HG02610 (cell line): ENCODE measurements at regions not wholly inside any gene's neighbourhood (a gene's known extent, or its start where the extent isn't known, plus 50 kb on each side); places are given as distances from the start of the nearest gene placed in this dataset.

ENCODE experiments used
- ATAC-seq: cut with Tn5 transposase; IDR thresholded peaks from one replicate; pipeline ENCODE4 v1.9.1; 2021; ENCODE audit warnings: mild to moderate bottlenecking, moderate library complexity; ENCODE audit not compliant: unreplicated experiment

DNA sequence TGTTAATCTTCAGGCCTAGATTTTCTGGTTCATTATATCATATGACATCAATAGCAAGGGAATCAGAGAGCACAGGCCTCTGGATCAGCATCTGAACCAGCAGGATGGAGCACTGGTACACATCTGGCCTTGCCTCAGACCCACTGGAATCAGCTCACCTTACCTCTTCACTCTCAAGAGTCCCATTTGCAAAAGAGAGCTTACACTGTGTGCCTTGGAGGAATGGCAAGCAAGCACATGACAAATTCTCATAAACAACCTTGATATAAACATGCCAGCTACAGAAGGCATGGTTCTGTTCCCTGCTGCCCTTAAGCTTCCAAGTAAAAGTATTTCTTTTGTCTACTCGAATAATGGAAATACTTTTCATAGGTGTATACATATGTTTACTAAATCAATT is 128.6 kb upstream of the CPM start:
- ATAC-seq = no peak

DNA sequence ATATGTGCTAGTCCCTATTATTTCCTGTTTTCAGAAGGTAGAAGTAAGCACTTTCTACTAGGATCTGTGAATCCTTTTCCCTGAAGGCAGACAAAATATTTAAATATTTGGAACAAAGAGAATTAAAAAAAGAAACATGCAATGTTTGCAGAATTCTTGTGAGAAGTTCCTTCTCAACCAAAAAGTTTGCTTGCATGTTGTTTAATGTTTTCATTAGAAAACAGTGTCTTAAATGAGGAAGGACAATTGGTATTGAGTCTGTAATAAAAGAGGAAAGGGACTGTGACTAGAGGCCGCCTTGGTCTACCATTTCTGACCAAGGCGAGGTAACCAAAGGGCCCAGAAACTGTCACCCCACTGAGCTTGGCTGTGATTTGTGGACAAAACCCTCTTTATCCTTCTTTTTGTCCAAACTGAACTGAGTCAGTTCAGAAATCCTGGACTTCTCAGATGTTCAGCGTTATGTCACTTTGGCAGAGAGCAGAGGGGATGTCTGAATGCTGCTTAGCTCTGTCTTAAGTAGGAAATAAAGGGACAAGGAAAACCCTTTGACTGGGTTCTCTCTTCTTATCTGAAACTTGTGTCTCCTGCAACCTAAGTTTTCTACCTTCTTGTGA is 129.8 kb upstream of the CPM start:
- no peak for ATAC-seq

GRCh38 chr12:69064734-69065443 is 131.9 kb upstream of the CPM start:
- no peak for ATAC-seq

GRCh38 chr12:69065775-69066174 is 132.8 kb upstream of the CPM start:
- no peak for ATAC-seq

DNA sequence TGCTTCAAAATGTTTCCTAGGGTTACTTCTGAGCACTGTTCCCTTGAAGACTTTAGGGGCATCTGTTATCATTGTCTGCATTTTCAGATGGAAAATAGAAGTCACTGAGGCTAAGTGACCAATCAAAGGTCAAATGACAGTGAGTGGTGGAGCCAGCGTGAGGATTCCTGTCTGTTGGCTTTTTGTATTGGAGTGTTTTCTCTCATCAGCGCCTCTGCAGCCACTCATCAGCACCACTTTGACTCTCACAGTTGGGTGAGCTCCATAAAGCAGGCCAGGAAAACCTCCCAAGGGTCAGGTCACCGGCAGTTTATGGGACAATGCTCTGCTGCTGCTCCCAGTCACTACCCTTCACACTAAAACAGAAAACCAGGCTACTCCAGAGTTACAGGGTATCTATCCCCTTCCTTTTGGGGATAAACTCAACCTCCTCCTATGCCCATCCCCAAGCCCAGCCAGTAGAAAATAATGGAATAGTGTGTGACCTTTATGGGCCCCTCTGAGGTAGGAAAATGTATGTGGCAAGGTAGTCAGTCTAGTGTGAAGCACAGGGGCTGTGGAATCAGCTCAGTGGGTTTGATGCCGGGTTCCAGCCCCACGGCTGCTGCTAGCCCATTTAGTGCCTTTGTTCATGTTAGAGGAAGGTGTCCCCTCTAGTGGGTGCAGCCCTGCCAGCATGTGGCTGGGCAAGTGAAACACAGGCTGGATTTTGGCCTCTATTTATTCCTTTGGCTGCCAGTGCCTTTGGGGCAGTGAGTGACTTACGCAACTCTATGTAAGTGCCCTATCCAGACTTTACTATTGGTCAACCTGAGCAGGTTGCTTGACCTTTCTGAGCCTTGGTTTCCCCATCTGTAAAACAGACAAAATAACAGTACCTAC is 133.8 kb upstream of the CPM start:
- ATAC-seq = no peak

DNA sequence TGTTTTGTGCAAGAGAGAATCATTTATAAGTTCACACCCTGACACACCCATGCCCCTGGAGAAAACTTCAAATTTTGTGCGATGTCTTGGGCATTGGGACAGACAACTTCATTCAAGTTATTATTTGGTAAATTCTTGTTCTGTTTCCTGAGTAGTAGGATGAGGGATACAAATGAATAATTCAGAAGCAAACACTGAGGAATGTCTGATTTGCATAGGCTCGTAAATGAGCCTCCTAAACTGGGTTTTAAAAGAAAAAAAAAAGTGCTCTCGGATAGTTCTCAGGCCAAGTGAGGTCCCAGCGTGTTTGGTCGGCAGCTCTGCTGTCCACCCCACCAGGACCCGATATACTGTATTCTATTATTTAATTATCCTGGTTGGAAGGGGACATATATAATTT is 134.7 kb upstream of the CPM start:
- ATAC-seq = no peak

- no peak for ATAC-seq
Measured at GRCh38 chr12:69068448-69068847, 135.5 kb upstream of the CPM start.

- no peak for ATAC-seq
Measured at GRCh38 chr12:69069479-69069878, 136.5 kb upstream of the CPM start.

- peak; percentile 67 for ATAC-seq
Measured at GRCh38 chr12:69070319-69071090, 137.5 kb upstream of the CPM start.

- no peak for ATAC-seq
Measured at GRCh38 chr12:69071091-69071370, 138.1 kb upstream of the CPM start.

DNA sequence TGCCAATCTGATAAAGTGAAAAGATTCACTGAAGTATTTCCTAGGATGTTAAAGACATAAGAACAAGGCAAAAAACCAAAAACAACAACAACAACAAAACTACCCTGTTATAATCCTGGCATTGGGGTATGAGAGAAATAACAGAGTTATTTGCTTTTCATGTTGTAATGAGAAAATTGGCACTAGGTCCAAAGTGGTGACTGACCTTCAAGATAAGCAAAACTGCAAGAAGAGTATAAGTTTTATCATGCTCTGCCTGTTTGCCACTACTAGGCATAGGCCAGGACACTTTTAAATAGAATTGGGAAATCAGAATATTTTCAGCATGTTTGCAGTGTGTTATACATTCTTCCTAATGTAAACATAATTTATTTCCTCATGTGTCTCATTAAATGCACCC is 140.1 kb upstream of the CPM start:
- no peak for ATAC-seq

GRCh38 chr12:69074556-69075349 is 141.8 kb upstream of the CPM start:
- ATAC-seq = no peak

GRCh38 chr12:69083689-69084088 is 150.7 kb upstream of the CPM start:
- ATAC-seq = no peak

GRCh38 chr12:69084816-69085378 is 151.9 kb upstream of the CPM start:
- no peak for ATAC-seq

DNA sequence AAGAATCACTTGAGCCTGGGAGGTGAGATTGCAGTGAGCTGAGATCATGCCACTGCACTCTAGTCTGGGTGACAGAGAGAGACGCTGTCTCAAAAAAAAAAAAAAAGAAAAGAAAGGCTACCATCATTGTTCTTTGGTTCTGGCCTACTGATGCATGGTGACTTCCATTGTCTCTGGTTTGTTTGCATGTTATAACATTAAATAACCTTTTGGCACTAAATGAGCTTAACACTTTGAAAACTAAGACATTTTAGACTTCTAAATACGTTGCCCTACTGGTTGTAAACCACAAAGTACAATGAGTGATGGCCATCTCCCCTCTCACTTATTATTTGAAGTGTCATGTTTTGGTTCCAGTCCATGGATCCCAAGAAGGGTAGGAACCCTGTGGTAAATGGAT is 152.9 kb upstream of the CPM start:
- no peak for ATAC-seq

DNA sequence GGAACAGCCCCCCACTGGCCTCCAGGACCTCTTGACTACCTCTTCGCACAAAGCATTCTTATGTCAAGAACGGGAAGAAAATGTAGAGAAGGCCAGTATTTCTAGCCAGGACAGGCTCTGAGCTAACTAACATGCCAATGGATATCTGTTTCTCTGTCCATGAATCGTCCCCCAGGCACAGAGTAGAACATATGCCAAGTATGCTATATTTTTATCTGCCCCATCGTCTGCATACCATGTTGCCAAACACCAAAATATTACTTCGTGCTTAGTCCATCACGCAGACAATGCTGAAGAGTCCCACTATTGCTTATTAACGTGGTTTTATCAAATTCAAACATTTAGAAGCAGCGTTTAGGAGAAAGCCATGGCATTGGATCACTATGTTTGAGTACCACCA is 151.4 kb upstream of the CPSF6 start:
- no peak for ATAC-seq

GRCh38 chr12:69090722-69091121 is 148.6 kb upstream of the CPSF6 start:
- no peak for ATAC-seq

GRCh38 chr12:69091442-69092017 is 147.8 kb upstream of the CPSF6 start:
- no peak for ATAC-seq

DNA sequence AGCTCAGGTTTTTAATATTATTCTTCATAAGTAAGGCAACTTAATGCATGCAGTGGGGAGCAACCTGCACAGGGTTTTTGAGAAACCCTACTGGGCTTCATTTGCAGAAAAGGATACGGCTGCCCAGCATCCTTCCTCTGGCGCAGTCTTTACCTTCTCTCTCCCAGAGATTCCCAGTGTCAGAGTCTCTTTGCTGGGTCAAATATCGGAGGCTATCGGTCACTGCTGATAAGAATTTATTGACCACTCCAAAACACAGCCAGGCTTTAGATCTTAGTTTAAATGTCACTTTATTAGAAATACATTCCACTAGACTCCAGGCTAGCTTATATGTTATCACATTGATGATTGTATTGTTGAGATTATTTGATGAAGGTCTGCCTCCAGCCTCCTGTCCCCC is 147.2 kb upstream of the CPSF6 start:
- no peak for ATAC-seq
